RKO (cell line): ENCODE measurements at regions not wholly inside any gene's neighbourhood (a gene's known extent, or its start where the extent isn't known, plus 50 kb on each side); places are given as distances from the start of the nearest gene placed in this dataset.

Source experiments
- DNase-seq: peaks from one replicate; pipeline ENCODE4 v3.0.0-alpha.2; 2016; ENCODE audit warnings: low spot score

GRCh38 chr2:80854831-80855230, 550.3 kb upstream of the LRRTM1 start:
- no peak for DNase-seq

DNA sequence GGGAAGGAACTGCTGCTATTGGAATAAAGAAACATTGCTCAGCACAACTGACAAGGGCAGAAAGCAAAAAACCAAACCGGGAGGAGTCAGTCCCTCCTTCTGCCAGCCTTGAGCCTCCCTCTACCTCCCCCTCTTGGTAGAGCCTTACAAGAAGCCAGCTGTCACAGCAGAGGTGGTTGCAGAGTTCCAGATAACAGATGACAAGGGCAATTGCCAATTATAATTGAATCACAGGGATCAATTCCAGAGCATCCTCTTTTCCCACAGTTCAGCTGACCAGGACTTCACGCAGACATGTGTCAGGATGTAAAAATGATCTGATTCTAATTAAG, 548.2 kb upstream of the LRRTM1 start:
- no peak for DNase-seq

GRCh38 chr2:80852079-80852807, 547.7 kb upstream of the LRRTM1 start:
- no peak for DNase-seq

GRCh38 chr2:80830891-80831290, 526.3 kb upstream of the LRRTM1 start:
- DNase-seq: no peak

- DNase-seq: no peak
Observed at GRCh38 chr2:80822999-80823398, 518.4 kb upstream of the LRRTM1 start.

- DNase-seq: no peak
Observed at GRCh38 chr2:80815259-80815658, 510.7 kb upstream of the LRRTM1 start.

GRCh38 chr2:80786584-80786983, 482.0 kb upstream of the LRRTM1 start:
- DNase-seq: no peak

GRCh38 chr2:80778704-80779103, 474.2 kb upstream of the LRRTM1 start:
- no peak for DNase-seq

- DNase-seq: no peak
Observed at GRCh38 chr2:80748592-80748991, 444.0 kb upstream of the LRRTM1 start.

DNA sequence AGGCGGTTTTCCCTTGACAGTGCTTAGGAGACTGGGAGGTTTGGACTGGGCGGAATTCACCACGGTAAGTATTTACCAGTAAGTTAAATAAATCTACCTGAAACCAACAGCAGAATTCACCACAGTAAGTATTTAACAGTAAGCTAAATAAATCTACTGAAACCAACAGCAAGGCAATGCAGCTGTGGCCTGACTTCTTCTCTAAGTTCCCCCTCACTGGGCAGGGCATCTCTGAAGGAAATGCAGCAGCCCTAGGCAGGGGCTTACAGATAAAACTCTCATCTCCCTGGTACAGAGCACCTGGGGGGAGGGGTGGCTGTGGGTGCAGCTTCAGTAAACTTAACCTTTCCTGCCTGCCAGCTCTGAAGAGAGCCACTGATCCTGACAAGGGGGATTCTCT, 432.5 kb upstream of the LRRTM1 start:
- no peak for DNase-seq

DNA sequence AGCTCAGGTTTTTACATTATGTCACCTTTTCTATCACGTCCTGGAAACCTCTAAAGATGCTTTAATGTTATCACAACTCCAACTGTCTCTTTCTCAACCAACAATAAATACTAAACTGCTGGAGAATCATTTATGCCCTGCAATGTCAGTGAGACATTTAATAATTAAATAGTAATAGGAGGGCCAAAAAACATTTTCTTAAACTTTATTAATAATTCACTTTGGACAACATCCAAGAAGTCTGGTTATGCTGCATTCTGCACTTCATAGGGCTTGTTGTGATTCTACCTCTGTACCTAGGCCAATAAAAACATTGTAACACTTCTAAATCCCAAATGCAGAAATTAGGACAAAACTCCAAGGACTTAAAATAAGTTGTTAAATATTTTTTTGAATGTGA, 420.4 kb upstream of the LRRTM1 start:
- DNase-seq: no peak

DNA sequence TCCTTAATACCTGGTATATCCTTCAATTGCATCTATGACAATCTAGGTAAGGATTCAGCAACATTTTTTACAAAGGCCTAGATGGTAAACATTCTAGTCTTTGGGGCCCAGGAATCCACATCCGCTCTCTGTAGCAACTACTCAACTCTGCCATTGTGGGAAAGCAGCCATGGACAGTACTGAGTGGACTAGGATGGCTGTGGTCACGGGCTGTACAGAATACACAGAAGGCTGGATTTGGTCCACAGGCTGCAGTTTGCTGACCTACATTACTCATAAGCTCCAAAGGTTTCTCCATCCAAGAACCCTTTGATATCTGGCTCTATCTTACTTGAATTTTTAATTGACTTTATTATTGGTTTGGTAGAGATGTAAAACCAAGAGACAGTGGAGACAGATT, 418.3 kb upstream of the LRRTM1 start:
- no peak for DNase-seq

DNA sequence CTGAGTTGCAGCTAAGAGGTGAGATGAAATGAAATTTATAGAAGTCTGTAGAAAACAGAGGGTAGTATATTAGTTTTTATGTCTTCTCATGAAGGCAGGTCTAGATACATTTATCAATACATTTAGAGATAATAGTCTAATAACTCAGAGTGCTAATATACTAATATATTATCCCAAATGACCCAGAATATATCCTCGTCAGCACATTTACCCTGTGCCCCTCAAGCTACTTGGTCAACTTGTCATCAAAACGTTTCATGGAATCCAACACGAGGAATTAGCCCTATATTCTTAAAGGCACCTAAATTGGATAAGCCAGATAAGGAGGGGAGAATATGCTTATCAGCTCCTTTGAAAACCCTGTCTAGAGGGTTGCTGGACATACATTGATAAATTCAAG, 415.1 kb upstream of the LRRTM1 start:
- DNase-seq: no peak

DNA sequence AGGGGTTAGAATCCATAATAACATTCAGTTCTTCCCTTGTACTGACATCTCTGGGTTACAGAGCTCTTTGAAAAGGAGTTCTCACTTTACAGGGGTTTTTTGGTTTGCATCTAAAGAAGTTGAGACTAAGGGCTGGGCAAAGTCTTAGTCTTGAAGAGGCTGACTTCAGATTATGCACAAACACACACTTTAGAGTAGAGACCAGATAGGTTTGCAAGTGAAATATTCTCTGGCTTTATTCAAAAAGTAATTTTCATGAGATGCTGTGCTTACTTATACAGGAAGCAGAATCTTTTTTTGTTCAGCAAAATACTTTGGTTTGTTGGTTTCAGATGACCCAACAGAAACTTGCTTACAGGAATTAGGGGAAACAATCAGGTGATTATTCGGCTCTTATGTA, 410.9 kb upstream of the LRRTM1 start:
- no peak for DNase-seq

DNA sequence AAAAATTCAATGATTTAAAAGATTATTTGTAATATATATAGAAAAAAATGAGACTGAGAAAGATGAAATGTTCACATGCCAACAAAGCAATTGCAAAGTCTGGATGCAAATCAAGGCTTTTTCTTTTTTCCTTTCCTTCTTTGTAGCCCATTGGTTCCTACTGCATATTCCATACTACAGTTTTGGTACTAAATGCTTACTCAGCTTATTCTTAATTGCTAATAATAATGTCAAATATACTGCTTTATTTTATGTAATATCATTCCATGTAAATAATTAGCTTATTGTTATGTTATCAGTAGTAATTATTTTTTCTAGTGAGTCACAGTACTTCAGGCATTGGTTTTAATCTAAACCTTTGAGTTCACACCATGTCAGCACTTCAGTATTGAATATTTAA, 407.4 kb upstream of the LRRTM1 start:
- DNase-seq: no peak

DNA sequence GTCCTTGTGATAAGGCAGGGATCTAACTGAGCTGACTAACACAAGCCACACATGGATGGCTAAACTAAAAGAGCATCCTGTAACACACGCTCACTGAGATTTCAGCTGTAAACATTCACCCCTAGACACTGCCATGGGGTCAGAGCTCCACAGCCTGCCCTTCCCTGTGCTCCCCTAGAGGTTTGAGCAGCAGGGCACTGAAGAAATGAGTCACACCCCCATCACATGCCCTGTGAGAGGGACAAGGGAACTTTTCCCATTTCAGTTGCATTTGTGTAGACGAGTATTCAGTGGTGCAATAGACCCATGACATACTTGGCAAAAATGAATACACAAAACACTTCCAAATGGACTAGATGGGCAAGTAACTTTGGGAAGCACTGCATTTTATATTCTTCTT, 402.4 kb upstream of the LRRTM1 start:
- DNase-seq: no peak

DNA sequence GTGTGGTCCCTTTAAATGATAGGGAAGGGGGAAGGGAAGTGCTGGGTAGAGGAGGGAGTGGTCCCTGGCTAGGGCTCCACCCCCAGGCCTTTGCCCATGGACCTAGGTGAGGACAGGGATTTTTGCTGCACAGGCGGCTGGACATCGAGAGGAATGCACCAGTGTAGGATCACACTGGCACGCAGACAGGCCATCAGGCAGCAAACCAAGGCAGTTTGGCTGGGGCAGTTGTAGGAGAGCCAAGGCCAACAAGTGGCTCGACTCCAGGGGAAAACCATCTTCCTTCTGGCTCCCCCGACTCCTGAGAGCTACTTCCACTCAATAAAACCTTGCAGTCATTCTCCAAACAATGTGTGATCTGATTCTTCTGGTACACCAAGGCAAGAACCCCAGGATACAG, 402.0 kb upstream of the LRRTM1 start:
- no peak for DNase-seq

- no peak for DNase-seq
Observed at GRCh38 chr2:80703532-80703931, 399.0 kb upstream of the LRRTM1 start.

DNA sequence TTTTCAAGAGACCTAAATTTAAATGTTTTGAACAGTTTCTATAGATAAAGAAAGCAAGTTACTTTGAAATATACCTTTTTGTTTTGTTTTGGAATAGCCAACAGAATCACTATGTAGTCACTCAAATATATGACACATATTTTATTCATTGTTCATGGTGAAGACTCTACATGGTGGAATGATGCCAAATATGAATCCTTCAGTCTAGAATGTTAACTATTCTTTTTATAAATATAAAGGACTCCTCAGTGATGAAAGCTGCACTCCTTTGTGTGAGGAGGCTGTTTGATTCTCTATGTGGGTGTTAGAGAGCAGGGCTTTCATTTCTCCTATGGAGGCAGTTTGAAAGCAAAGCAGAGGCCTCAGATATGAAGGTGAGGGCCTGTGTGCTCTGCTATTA, 396.4 kb upstream of the LRRTM1 start:
- no peak for DNase-seq
